CD1c-positive myeloid dendritic cell (primary cell): ENCODE measurements at regions not wholly inside any gene's neighbourhood (a gene's known extent, or its start where the extent isn't known, plus 50 kb on each side); places are given as distances from the start of the nearest gene placed in this dataset.

Experiments used
- DNase-seq: peaks from one replicate; pipeline ENCODE4 v3.0.0-alpha.2; 2016; ENCODE audit errors: extremely low spot score

- DNase-seq, result no peak
Observed at GRCh38 chr19:32171719-32172151, 173.7 kb upstream of the ZNF507 start.

DNA sequence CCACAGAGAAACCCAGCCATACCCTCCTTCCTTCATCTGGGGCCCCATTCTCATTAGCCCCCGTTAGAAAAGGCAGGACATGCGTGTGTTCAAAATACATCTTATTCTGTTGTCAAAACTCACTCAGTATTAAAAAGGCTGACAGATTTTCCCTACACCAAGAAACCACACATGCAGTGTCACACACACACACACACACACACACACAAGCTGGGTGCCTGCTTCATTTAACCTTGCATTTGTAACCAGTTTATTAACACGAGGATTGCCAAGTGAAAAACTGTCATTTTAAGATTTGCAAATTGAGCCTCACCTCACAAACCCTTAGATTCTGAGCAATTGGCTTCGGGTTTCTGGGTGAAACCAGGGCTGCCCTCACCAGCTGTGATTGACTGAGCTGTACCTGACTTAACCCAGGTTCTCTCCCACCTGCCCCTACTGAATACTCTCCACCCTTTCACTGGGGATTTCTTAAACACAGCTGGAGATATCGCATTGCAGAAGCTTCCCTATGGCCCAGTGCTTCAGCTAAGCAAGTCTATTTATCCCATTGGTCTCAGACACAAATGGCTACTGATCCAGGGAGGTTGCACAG lies 172.7 kb upstream of the ZNF507 start:
- DNase-seq, result no peak

DNA sequence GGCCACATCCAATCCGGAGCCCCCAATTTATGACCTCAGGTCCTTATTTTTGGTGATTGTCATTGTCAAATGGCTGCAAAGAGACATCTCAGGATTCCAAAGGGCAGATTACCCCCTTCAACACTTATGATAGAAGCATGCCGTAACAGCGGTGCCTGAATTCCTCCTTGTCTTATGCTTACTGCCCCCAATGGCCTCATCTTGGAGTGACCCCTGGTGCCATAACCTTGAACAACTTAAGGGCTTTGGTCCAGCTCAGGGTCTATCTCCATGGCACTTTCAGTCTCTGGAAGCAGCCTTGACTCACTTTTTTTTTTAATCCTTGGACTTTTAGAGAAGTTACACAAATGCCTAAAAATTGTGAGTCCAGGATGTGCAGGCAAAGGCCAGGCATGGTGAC lies 171.6 kb upstream of the ZNF507 start:
- no peak for DNase-seq

- no peak for DNase-seq
Observed at GRCh38 chr19:32174386-32175113, 170.9 kb upstream of the ZNF507 start.

DNA sequence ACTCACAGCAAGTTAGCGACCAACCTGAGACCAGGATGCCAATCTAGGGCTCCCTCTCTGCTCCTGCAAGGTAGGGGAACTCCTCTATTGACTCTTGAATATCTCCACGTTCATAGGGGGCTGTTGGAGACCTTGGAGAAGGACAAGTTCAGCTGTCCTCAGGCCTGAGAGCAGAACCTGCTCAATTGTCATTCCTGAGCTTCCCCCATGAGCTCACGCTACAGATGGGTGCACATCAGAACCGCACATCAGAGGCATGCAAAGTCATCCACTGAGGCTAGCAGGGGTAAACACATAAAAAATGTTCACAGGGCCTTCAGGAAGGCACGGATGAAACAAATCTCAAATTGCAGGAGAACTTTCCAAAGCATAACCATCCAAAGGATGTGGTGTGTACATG lies 168.8 kb upstream of the ZNF507 start:
- DNase-seq, result no peak

DNA sequence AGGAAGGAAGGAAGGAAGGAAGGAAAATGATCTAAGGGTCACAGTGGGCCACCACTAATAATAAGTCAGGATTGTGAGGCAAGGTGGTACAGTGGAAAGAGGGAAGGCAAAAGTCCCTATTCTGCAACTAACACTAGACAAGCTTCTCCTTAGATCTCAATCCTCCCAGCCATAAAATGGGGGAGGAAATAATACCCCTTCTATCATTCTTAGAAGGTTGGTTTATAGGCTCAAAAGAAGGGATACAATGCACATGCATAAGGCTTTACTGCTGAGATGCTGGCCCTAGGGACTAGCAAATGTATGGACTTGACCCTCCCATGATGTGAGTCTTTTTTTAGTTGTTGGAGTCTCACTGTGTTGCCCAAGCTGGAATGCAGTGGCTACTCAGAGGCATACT lies 167.7 kb upstream of the ZNF507 start:
- no peak for DNase-seq

GRCh38 chr19:32178401-32178800 lies 167.0 kb upstream of the ZNF507 start:
- no peak for DNase-seq

- no peak for DNase-seq
Observed at GRCh38 chr19:32178956-32179355, 166.5 kb upstream of the ZNF507 start.

DNA sequence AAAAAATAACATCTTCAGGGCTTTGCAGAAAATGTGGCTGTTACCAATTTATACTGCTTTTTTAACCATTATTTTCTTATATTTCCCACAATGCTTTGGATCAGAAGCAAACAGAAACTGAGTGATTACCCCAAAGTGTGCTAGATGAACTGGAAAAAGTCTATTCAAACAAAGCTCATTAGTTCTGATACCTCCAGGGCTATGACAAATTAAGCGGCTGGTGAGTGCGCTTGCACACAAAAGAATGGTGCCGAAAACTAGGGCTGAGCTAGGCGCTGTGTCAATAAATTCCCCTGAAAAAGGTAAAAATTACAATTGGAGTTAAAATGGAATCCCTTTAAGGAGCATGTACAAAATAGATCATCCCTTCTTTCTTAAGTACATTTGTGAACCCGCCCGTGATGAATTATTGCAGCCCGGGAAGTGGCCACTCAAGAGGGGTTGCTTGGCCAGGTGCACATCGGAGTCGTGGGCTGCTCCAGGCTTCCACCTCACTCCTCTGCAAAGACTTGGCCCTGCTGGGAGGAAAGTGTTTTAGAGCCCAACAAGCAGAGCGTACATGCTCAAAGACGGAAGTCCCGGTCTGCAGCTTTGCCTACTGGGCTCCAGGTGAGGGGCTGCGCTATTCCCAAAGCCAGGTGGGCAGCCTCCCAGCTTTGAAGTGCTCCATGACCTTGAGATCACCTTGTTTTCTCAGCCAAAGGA lies 164.0 kb upstream of the ZNF507 start:
- DNase-seq, result no peak

DNA sequence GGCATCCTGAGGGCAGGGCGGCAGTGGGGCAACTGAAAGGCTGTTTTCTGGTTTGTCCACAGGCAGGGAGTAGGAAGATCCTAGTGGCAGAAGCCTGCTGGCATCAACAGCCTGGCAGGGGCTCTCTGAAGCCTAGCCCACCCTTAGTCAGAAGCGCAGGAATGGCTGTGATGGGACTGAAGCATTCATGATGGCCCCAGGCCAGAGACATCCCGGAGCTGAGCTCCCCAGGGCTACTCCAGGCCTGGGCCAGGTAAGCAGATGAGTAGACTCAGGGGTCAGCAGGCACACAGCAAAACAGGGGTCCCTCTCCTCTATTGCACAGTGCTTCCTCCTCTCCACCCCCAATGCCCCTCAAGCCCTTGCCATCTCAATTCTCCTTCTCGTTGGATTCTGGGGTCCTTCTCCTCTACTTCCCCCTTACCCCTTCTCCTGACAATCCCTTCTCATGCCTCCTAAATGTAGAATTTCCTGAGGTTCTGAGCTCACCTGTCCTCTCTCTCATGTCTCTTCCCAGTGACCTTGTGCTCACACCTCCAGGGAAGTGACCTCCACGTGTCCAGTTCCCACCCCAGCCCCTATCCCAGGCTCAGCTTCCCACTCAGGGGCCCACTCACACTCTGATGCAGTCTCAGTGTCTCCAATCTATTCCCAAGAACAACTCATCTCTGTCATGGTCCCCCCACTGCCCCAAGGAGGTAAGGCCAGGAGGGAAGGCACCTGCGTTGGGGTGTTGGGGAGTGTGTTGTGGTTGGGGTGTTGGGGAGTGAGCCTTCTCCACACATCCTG lies 158.7 kb upstream of the ZNF507 start:
- no peak for DNase-seq

GRCh38 chr19:32188921-32189320 lies 156.5 kb upstream of the ZNF507 start:
- no peak for DNase-seq

DNA sequence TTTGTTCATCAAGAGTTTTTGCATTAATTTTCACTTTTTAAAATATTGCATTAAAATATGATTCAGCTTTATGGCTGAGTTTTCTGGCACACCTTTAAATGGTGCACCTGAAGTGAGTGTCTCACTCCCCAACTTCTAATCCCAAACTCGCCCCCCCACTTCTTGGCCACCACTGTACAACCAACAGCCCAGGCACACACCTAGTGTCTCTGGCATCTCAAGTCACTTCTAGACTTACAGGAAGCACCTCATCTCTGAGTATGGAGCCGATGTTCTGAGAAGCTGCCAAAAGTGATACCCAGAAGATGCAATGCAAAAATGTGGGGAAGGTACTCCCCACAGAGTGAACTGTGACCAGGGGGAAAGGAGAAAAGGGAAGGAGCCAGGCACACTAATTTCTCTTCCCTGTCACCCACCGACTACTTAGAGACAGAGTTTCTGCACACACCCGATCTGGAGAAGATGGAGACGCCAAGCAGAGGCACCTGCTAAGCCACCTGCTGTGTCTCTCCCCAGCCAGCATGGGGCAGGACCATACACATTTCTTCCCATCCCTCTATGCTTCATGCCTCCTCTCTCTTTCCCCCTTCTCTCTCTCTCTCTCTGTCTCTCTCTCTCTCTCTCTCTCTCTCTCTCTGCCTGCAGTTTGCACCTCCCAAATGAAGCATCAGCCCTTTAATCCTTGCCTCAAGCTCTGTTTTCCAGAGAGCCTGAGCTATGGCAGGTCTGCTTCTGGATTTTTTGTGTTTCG lies 155.3 kb upstream of the ZNF507 start:
- no peak for DNase-seq

- no peak for DNase-seq
Observed at GRCh38 chr19:32191921-32192320, 153.5 kb upstream of the ZNF507 start.

- no peak for DNase-seq
Observed at GRCh38 chr19:32195706-32196610, 149.5 kb upstream of the ZNF507 start.

DNA sequence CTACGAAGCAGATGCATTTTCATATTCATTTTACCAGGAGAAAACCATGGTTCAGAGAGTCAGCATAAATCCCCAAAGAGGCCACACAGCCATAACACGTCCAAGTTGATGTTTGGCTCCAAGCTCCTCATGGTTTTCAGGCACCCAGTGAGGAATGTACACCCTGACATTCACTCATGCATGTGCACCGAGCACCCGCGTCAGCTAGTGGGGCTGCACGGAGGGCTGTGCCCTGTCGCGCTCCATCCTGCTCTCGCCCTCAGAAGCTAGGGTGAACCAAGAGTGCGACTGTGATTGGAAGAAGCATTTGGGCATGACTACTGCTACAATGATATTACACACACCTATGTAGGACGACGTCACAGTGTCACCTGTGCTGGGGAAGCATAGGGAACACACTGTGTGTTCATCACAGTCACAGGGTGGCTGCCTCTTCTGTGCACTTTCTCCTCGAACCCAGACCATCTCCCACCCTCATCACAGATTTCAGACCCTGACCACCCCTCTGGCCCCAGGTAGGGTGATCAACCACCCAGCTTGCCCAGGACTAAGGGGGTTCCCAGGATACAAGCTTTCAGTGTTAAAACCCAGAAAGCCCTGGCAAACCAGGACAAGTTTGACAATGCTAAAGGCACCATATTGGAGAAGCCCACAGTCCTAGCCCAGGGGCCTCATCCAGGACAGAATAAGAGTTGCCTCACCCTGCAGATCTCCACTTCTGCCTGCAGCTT lies 148.6 kb upstream of the ZNF507 start:
- no peak for DNase-seq

DNA sequence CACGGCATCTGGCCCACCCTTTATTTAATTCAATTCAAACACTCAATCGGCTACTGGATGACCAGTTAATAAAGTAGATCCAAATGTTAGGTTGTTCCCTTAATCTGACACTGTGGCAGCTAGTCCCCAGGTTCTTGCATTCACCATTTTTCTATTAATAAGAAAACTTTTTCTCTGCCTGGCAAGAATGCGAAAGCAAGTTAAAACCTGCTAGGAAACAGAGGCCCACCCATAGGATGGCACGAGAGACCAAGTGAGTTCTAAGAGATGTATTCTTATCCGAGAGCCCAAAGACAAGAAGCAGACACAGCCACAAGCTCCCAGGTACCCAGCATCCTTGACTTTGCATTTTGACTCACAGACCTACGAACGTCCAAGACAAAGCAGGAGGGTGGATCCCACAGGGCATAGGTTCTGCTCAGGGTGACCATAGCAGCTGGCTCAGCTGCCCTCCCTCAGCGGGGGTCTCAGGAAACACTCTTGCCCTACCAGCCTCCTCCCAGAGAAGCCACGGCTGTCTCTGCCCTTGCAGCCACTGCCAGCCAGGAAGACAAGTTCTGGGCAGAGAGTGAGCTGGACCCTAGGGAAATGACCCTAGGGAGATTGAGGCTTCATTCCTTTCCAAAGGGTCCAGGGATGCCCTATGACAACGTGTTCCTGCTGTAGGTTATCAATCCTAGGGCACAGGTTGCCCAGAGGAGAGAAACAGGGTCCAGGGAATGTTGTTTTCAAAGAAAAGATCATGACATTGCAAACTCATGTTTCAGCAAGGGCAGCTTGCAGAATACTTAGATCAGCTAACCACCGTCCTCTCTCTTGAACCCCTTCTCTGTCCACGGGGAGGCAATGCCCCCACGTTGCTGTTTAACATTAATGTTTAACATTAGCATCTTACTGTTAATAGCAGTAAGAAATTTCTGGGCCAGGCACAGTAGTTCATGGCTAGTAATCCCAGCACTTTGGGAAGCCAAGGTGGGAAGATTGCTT lies 147.2 kb upstream of the ZNF507 start:
- DNase-seq, result no peak

DNA sequence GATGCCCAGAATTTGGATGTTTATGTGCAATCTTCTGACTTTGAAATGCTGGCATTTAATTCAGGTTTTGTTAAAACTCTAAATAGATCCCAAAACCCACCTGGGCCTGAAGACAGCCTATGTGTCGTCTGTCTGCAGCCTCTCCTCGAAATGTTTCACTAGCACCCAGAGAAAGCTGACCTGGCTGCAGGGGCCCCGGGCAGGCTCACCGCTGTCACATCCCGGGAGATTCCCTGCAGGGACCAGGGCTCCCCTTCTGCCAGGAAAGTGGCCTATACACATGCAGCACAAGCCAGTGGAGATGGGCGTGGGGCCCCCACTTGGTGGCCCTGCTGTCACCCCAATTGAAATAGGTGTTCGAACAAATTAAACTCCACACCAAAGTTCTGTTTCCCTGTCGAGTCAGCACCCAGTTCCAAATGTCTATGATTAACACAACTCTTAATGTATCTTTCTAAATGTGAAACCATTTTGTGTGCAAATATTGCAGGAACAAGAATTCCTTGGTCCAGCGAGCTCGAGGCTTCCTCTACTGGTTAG lies 145.8 kb upstream of the ZNF507 start:
- no peak for DNase-seq

- DNase-seq, result no peak
Observed at GRCh38 chr19:32200312-32201038, 144.9 kb upstream of the ZNF507 start.
